SHP77 (cell line): ENCODE measurements at regions not wholly inside any gene's neighbourhood (a gene's known extent, or its start where the extent isn't known, plus 50 kb on each side); places are given as distances from the start of the nearest gene placed in this dataset.
"Not testable (repeated sequence)": the region's sequence is repeated elsewhere in the genome, so short reads cannot be mapped to it uniquely, and the experiment has no call there.

Experiments used
- DNase-seq, 2 experiments: peaks; one replicate each; lab custom pipeline; 2025; lab: John Stamatoyannopoulos, UW

DNA sequence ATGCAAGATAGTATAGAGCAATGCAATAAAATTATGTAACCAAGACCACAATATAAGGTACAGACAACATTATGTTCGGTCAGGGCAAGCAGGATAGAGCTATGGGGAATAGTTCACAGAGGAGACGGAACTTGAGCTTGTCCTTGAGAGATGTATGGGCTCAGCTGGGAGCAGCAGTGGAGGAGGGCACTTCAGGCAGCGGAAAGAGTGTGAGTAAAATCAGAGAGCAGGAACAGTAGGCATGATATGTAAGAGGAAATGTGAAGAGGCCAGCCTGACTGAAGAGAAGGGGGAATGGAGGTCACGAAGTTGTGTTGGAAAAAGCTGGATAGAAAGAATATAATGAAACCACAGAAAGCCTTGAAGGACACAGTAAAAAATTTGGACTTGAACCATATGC, 217.2 kb upstream of the NOCT start:
- DNase-seq: no peak

- no peak for DNase-seq
Measured at GRCh38 chr4:138797646-138798045, 217.9 kb upstream of the NOCT start.

DNA sequence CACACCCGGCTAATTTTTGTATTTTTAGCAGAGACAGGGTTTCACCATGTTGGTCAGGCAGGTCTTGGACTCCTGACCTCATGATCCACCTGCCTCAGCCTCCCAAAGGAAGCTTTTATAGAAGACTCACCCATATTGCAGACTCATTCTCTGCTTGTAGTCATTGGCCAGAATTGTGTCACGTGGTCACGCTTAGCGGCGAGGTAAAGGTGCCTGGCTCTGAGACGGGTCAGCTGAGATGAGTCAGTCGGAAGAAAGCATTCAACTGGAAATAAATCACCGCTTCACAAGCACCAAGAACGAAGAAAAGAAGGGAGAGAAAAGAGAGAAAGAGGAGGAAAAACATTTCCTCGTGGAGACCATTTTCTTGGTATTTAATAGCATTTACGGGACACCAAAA, 218.8 kb upstream of the NOCT start:
- no peak for DNase-seq

- DNase-seq: no peak
Measured at GRCh38 chr4:138790706-138791340, 224.8 kb upstream of the NOCT start.

GRCh38 chr4:138789796-138790195, 225.8 kb upstream of the NOCT start:
- DNase-seq: no peak

GRCh38 chr4:138788857-138789256, 226.7 kb upstream of the NOCT start:
- no peak for DNase-seq

DNA sequence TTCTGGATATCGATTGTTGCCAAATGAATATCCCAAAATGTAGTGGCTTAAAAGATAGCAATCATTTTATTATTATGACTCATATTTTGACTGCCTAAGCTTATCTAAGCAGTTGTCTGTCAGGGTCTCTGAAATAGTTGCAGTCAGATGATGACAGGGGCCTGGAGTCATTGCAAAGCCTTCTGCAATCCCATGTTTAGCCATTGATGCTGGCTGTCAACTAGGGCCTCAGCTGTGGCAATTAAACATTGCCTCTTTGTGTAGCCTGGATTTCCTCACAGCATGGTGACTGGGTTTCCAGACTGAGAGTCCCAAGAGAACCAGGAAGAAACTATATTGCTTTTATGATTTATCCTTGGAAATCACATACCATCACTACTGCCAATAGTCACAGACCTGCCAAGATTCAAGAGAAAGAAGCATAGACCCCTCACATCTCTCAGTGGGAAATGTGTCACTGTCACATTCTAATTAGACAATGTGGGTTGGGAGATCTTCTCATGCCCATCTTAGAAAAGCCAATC, 227.3 kb upstream of the NOCT start:
- DNase-seq: no peak

- not testable (repeated sequence) for DNase-seq
Measured at GRCh38 chr4:138779761-138780160, 235.8 kb upstream of the NOCT start.

- DNase-seq: no peak
Measured at GRCh38 chr4:138775890-138776289, 239.7 kb upstream of the NOCT start.

- no peak for DNase-seq
Measured at GRCh38 chr4:138775489-138775888, 240.1 kb upstream of the NOCT start.

DNA sequence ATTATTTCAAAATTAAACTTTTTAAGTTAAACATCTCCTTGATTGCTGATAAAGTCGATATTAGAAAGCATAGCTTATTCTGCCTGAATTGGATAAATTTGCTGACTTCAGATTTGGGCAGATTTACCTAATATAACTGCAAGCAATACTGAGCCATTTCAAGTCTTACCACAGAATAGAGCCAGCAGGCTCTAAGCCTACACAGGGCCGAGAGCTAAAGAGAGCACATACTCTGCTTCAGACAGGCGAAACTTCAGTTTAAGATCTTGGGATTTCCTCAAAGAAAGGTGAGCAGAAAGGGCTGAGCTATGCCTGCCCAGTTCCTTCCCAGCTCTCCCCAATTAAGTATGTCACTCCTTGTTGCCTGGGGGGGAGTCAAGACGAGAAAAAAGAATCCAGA, 240.6 kb upstream of the NOCT start:
- no peak for DNase-seq

DNA sequence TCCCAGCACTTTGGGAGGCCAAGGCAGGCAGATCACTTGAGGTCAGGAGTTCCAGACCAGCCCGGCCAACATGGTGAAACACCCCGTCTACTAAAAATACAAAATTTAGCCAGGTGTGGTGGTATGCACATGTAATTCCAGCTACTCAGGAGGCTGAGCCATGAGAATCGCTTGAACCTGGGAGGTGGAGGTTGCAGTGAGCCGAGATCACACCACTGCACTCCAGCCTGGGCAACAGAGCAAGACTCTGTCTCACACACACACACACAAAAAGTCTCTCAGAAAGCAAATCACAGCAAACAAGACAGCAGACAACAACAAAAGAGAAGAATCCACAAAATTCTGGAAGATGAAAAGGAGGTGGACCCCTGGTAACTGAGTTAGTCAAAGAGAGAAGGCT, 241.5 kb upstream of the NOCT start:
- not testable (repeated sequence) for DNase-seq

- no peak for DNase-seq
Measured at GRCh38 chr4:138773321-138773720, 242.3 kb upstream of the NOCT start.

DNA sequence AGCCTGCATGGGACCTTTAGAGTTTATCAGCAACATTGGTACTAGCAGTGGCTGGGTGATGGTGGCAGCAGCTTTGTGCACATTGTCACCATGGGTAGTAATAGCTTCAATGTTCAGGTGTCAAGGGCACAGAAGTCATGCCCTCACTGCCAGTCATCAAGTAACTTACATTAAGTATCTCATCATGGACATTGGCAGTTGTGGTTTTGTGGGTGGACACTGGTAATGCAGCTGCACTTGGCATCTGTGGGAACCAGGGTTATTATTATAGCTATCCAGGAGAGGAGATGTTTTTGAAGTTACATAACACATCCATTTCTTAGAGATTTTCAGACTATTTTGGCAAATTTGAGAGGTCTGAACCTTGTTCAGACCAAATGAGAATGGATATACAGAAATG, 243.2 kb upstream of the NOCT start:
- no peak for DNase-seq

DNA sequence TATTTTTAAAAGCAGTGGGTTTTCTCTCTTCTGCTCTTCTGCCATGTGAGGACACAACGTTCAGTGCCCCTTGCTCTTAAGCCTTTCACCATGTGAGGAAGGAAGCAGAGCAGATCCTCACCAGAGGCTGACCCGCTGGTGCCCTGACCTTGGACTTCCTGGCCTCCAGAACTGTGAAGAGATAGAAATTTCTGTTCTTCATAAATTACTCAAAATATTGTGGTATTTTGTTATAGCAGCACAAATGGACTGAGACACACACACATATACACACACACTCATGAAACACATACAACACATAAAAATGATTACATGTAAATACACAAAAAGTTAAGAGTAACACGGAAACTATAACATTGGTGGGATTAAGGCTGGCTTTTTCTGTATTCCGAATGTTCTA, 244.8 kb upstream of the NOCT start:
- no peak for DNase-seq

GRCh38 chr4:138766332-138766731, 249.2 kb upstream of the NOCT start:
- DNase-seq: no peak

DNA sequence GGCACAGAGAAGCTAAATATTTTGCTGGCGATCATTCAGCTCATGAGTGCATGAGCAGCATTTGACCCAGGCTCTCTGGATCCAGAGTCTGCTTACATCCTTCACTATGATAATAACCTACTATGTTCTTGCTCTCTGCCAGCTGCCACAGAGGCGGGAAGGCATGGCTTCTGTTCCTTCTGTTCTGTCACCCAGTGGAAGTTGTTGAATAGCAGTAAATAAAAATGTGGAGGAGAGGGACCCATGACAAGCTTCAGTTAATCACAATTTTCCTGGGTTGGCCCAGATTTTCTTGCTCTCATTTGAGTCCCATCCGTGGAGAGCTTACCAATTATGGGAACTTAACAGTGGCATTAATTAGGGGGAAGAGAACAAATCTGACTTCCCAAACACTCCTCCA, 250.1 kb upstream of the NOCT start:
- no peak for DNase-seq

- DNase-seq: no peak
Measured at GRCh38 chr4:138761638-138762220, 253.9 kb upstream of the NOCT start.

GRCh38 chr4:138759554-138759902, 256.1 kb upstream of the NOCT start:
- DNase-seq: no peak

DNA sequence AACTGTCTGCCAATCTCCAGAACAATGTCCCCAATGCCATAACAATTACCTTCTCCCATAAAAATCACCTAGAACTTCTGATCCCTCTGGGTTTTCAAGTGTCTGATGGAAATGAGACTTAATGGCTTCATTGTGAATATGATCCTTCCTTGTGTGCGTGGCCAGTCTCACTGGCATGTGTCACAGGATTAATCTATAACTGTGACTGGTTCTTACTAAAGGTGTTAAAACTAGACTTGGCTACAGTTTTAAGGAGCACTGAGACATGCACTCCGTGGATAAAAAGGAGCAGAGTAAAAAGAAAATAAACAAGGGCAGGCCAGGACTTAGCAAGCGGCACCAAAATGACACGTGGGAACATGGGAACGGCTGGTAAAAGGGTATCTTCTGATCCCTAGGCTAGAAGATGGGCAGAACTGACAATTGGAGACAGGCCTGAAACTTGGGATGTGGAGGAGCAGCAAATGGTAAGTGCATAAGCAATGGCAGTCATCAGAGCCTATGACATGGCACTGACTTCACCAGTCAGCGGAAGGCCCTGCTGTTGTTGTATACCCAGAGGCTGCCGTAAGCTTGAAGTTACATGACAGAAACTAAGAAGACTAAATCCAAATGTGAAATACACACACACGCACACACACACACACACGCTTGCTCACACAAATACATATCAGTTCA, 256.6 kb upstream of the NOCT start:
- no peak for DNase-seq

DNA sequence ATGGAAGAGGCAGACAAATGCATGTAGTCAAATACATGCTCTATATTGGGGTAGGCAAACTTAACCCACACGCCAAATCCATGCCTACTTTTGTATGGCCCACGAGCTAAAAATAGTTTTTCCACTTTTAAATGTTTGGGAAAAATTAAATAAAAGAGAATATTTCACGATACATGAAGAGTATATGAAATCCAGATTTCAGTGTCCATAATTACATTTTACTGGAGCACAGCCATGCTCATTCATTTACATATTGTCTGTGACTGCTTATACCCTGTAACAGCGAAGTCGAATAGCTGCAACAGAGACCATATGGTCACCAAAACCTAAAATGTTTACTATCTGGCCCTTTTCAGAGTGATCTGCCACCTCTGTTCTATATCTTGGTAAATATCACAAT, 257.4 kb upstream of the NOCT start:
- DNase-seq: no peak

DNA sequence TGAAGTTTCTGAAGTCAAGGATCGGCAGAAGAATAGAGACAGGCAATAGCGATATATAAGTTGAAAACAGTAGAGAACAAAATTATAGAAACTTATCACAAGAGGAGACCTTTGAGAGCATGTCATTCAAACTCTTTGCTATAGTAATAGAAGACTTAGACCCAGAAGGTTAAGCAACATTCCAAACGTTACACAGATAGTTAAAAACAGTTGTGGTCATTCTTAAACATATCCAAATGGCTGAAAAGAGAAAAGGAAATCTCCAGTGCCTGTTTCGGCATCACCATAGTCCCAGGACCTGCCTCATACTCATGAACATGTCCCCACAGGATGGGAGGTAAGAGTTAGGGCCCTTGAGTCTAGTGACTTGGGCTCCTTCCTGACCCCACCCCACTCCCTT, 258.1 kb upstream of the NOCT start:
- DNase-seq: no peak

GRCh38 chr4:138756519-138756918, 259.1 kb upstream of the NOCT start:
- no peak for DNase-seq

DNA sequence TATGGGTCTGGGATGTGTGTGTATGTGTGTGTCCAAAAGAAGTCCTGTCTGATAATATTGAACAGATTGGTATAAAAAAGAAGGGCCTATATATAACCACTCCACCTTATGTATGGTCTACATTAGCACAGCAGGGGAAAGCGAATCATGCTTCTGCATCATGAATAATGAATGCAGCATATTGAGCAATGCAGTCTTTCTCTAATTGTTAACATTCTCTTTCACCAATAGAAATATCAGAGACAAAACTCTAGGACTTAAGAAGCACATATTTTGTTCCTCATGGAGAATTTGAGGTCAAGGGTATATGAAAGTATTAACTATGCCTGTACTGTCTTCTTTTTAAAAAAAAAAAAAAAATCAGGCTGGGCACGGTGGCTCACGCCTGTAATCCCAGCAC, 264.3 kb upstream of the NOCT start:
- DNase-seq: no peak
